Endothelial cell of umbilical vein (primary cell): ENCODE measurements at regions not wholly inside any gene's neighbourhood (a gene's known extent, or its start where the extent isn't known, plus 50 kb on each side); places are given as distances from the start of the nearest gene placed in this dataset.

ENCODE experiments used
- BruUV-seq: library from RNA; stranded (reverse); fragments of 400-500 nt; replicated peaks from 2 replicates; lab custom pipeline; 2021; lab: Mats Ljungman, UMichigan
- CTCF ChIA-PET: fragments of 300-600, 350-600 bp; sonication (Branson Sonifier 250); formaldehyde crosslinking; loops from one replicate; lab custom pipeline; 2021; ENCODE audit warnings: antibody characterized with exemption, inconsistent platforms; lab: Charles Lee
- POLR2A ChIA-PET: fragments of 300-600, 350-600 bp; sonication (Branson Sonifier 250); formaldehyde crosslinking; loops from one replicate; lab custom pipeline; 2021; ENCODE audit warnings: antibody characterized with exemption, inconsistent platforms; lab: Charles Lee
- DNase-seq: peaks from one replicate; pipeline ENCODE4 v3.0.0-alpha.2; 2011; ENCODE audit warnings: low read depth, low spot score
- FAIRE-seq: peaks from 2 replicates; lab custom pipeline; 2011; peaks lifted over from hg19 to GRCh38; lab: Jason Lieb, UNC
- H2AFZ ChIP-seq: 2 replicates; pipeline ENCODE4 v1.6.0; 2012; ENCODE audit warnings: low read depth, low read length, control low read depth, inconsistent platforms
- H3K27ac ChIP-seq: 2 replicates; pipeline ENCODE4 v1.5.1; 2011; ENCODE audit warnings: low read depth, mild to moderate bottlenecking, control low read depth, low read length, moderate library complexity; ENCODE audit not compliant: insufficient read depth
- H3K27me3 ChIP-seq, 2 experiments: 2 replicates each; pipeline versions ENCODE4 v1.6.0 to v1.6.1; 2011; ENCODE audit warnings: low read length in 2 of 2, mixed read lengths in 1 of 2; ENCODE audit not compliant: control insufficient read depth in 2 of 2, insufficient read depth in 2 of 2
- H3K36me3 ChIP-seq, 2 experiments: 2 replicates in 1 of 2; 3 replicates in 1 of 2; pipeline ENCODE4 v1.5.1; 2011; ENCODE audit warnings: low read length in 2 of 2, mild to moderate bottlenecking in 1 of 2, moderate library complexity in 1 of 2; ENCODE audit not compliant: control insufficient read depth in 2 of 2, insufficient read depth in 2 of 2; ENCODE audit errors: extremely low read depth in 1 of 2
- H3K4me1 ChIP-seq: 3 replicates; pipeline ENCODE4 v1.5.1; 2011; ENCODE audit warnings: mild to moderate bottlenecking, low read length; ENCODE audit not compliant: control insufficient read depth, insufficient read depth; ENCODE audit errors: extremely low read depth
- H3K4me2 ChIP-seq: 2 replicates; pipeline ENCODE4 v1.6.1; 2011; ENCODE audit warnings: low read length, control low read depth, mixed read lengths; ENCODE audit not compliant: insufficient read depth
- H3K4me3 ChIP-seq, 3 experiments: fragments of 200-600 bp in 1 of 3; sonication (generic), shearing (Covaris generic) in 1 of 3; replicated peaks in 1 of 3; 2 replicates each; pipeline ENCODE4 v1.5.1; 2011 to 2016; ENCODE audit warnings: control low read depth in 3 of 3, low read length in 3 of 3, mild to moderate bottlenecking in 2 of 3, inconsistent platforms in 1 of 3, low read depth in 1 of 3, moderate library complexity in 1 of 3; ENCODE audit not compliant: insufficient read depth in 1 of 3
- H3K79me2 ChIP-seq: 2 replicates; pipeline ENCODE4 v1.6.0; 2012; ENCODE audit warnings: low read length, inconsistent platforms; ENCODE audit not compliant: control insufficient read depth, insufficient read depth
- H3K9ac ChIP-seq: replicated peaks from 2 replicates; pipeline ENCODE3; 2011; ENCODE audit warnings: low read length, control low read depth; ENCODE audit not compliant: insufficient read depth; ENCODE audit errors: extremely low read depth
- H3K9me1 ChIP-seq: replicated peaks from 3 replicates; pipeline ENCODE4 v1.6.0; 2011; ENCODE audit warnings: mild to moderate bottlenecking, low read length; ENCODE audit not compliant: control insufficient read depth, insufficient read depth; ENCODE audit errors: extremely low read depth
- H3K9me3 ChIP-seq: replicated peaks from 2 replicates; pipeline ENCODE4 v1.5.1; 2012; ENCODE audit warnings: low read length, inconsistent platforms; ENCODE audit not compliant: control insufficient read depth, insufficient read depth
- H4K20me1 ChIP-seq: replicated peaks from 2 replicates; pipeline ENCODE3; 2011; ENCODE audit warnings: mild to moderate bottlenecking, low read length; ENCODE audit not compliant: control insufficient read depth, insufficient read depth; ENCODE audit errors: extremely low read depth
- EZH2 ChIP-seq: IDR thresholded peaks from 2 replicates; pipeline ENCODE4 v1.6.1; 2012; ENCODE audit warnings: borderline replicate concordance, low read depth, mild to moderate bottlenecking, moderate library complexity, low read length, inconsistent platforms; ENCODE audit not compliant: severe bottlenecking
- FOS ChIP-seq: IDR thresholded peaks from 2 replicates; pipeline ENCODE4 v1.6.1; 2011; ENCODE audit warnings: mild to moderate bottlenecking, low read length, moderate library complexity, borderline replicate concordance; ENCODE audit not compliant: insufficient read depth
- GATA2 ChIP-seq: IDR thresholded peaks from 2 replicates; pipeline ENCODE4 v1.7.0; 2011; ENCODE audit warnings: low read depth, mild to moderate bottlenecking, moderate library complexity, mixed read lengths, low read length; ENCODE audit not compliant: insufficient read length, insufficient read depth
- JUN ChIP-seq: IDR thresholded peaks from 2 replicates; pipeline ENCODE4 v1.6.1; 2011; ENCODE audit warnings: borderline replicate concordance, low read depth; ENCODE audit not compliant: insufficient read length, insufficient read depth
- MYC ChIP-seq: IDR thresholded peaks from one replicate; pipeline ENCODE4 v1.6.1; 2011; ENCODE audit warnings: mild to moderate bottlenecking, low read depth, low read length
- POLR2A ChIP-seq: IDR thresholded peaks from 2 replicates; pipeline ENCODE4 v1.6.1; 2012; ENCODE audit warnings: low read depth, mild to moderate bottlenecking, control low read depth, low read length
- POLR2AphosphoS5 ChIP-seq: IDR thresholded peaks from 2 replicates; pipeline ENCODE4 v1.6.1; 2012; ENCODE audit warnings: low read depth, mild to moderate bottlenecking, control low read depth, low read length, moderate library complexity; ENCODE audit not compliant: insufficient read depth
- dilution Hi-C: fragments of 300-500 bp; cut with MboI; formaldehyde crosslinking; loops from one replicate; pipeline ENCODE4 v1.15.0; 2019; ENCODE audit warnings: low sequenced_read_pairs; ENCODE audit not compliant: extremely low pct_ligation_motif_present
- intact Hi-C: fragments of 100-400 bp; cut with micrococcal nuclease; formaldehyde crosslinking; loops from one replicate; pipeline ENCODE4 v1.10.0; 2022
- TF ChIP-seq, protein P1 (sequence below): IDR thresholded peaks from 2 replicates; pipeline ENCODE4 v1.6.1; 2011; ENCODE audit not compliant: insufficient read depth, insufficient read length
- TF ChIP-seq, protein P2 (sequence below), 2 donors: IDR thresholded peaks; 1 replicate in 1 of 2; 2 replicates in 1 of 2; pipeline ENCODE4 v1.5.1; 2011; ENCODE audit warnings: low read length in 2 of 2, mild to moderate bottlenecking in 2 of 2, moderate library complexity in 2 of 2, control low read depth in 1 of 2, inconsistent platforms in 1 of 2, low read depth in 1 of 2; ENCODE audit not compliant: insufficient read depth in 1 of 2; ENCODE audit errors: extremely low read depth in 1 of 2

DNA sequence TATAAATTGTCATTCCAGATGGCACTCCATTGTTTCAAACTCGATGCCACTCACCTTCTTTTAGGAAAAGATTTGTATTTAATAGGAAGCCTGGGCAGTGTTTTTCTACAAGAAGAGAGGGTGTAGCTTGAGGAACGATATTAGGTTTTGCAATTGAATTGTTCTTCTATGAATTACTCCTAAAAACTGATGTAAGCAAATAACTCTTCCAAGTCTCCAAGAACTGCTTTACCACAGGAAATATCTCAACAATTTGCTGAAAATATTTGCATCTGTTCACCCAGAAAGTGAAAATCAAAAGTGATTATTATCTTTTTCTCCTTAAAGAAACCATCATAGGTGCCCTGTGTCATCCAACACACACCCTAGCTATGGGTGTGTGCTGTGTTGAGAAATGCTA, 261.3 kb upstream of the MEOX2 start:
- H4K20me1 ChIP-seq = no peaks in the 10 kb centered on the region
- TF ChIP-seq, protein P1, sequence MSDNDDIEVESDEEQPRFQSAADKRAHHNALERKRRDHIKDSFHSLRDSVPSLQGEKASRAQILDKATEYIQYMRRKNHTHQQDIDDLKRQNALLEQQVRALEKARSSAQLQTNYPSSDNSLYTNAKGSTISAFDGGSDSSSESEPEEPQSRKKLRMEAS = no peak
- no peak for TF ChIP-seq EZH2
- TF ChIP-seq JUN = no peak
- TF ChIP-seq POLR2A = no peak
- no peak for TF ChIP-seq FOS
- TF ChIP-seq, protein P2, sequence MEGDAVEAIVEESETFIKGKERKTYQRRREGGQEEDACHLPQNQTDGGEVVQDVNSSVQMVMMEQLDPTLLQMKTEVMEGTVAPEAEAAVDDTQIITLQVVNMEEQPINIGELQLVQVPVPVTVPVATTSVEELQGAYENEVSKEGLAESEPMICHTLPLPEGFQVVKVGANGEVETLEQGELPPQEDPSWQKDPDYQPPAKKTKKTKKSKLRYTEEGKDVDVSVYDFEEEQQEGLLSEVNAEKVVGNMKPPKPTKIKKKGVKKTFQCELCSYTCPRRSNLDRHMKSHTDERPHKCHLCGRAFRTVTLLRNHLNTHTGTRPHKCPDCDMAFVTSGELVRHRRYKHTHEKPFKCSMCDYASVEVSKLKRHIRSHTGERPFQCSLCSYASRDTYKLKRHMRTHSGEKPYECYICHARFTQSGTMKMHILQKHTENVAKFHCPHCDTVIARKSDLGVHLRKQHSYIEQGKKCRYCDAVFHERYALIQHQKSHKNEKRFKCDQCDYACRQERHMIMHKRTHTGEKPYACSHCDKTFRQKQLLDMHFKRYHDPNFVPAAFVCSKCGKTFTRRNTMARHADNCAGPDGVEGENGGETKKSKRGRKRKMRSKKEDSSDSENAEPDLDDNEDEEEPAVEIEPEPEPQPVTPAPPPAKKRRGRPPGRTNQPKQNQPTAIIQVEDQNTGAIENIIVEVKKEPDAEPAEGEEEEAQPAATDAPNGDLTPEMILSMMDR (IDR thresholded peaks at IDR 0.05; ENCODE audit: extremely low read depth in 1 of 2, insufficient read depth in 1 of 2, low read depth in 1 of 2, low read length in 2 of 2) = no peak
- TF ChIP-seq GATA2 = no peak
- no peak for TF ChIP-seq POLR2AphosphoS5
- TF ChIP-seq MYC = no peak
- H3K4me3 ChIP-seq = no peak overlapping the region
- intact Hi-C loops (no loop called here), dilution Hi-C loops (no loop called here)
- H3K9me1 ChIP-seq = no peaks in the 10 kb centered on the region
- no peaks in the 10 kb centered on the region for H3K27me3 ChIP-seq
- H3K9me3 ChIP-seq = no peaks in the 10 kb centered on the region
- no TSS peak for BruUV-seq
- H2AFZ ChIP-seq = no peak overlapping the region
- DNase-seq (no peak), FAIRE-seq (no peak)
- POLR2A ChIA-PET = no interaction called here
- CTCF ChIA-PET = interaction anchor here (1.9 kb wide), 1 partner anchor 26 kb away, joined by 8 read pairs; no protein-coding TSS in a partner anchor
- no peaks in the 10 kb centered on the region for H3K4me1 ChIP-seq
- H3K4me2 ChIP-seq = no peak overlapping the region
- H3K36me3 ChIP-seq = no peaks in the 10 kb centered on the region
- H3K79me2 ChIP-seq = no peaks in the 10 kb centered on the region
- no peak overlapping the region for H3K9ac ChIP-seq
- H3K27ac ChIP-seq = no peak overlapping the region
